ENCODE measurements at regions not wholly inside any gene's neighbourhood (a gene's known extent, or its start where the extent isn't known, plus 50 kb on each side); places are given as distances from the start of the nearest gene placed in this dataset.

DNA sequence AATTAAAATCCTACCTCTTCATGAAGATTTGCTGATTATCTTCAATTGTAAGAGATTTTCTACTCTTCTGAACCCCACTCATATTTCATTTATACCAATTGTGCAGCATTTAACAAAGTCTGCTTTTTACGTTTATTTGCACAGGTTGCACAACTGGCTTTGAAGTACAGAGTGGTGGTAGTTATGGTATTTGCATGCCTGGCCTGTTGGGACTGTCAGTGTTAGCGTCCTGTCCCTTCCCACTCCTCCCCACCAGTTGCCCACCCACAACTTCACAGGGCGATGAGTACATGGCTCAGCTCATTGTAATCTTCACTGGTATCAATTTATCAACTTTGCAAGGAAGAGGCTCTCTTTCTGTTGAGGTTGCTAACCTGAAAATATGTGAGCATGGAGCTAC lies 372.3 kb downstream of the AASDHPPT start:
- no peak for DNase-seq (ENCODE audit: low read depth in 2 of 3, low spot score in 2 of 3)

- no peak for DNase-seq (ENCODE audit: low read depth in 2 of 3, low spot score in 2 of 3)
Observed at GRCh38 chr11:106451228-106451922, 373.9 kb downstream of the AASDHPPT start.

GRCh38 chr11:106456647-106457046 lies 379.2 kb downstream of the AASDHPPT start:
- no peak for DNase-seq (ENCODE audit: low read depth in 2 of 3, low spot score in 2 of 3)

DNA sequence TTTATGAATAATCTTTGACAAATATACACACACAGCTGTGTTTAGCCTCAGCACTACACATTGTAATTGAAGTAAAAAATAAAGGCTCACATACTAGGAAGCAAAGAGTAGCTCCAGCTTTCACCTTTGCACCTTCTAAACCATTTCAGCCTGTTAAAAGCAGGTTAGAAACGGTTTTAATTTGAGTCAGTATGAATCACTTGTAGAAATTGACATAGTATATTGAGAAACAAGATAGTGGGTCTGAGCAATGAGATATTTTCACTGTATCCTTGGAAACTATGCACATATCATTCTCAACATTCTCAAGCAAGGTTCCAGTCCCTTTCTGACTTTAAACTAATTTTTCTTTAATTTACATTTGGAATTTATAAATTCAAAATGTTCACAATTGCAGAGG lies 380.3 kb downstream of the AASDHPPT start:
- no peak for DNase-seq (ENCODE audit: low read depth in 2 of 3, low spot score in 2 of 3)

DNA sequence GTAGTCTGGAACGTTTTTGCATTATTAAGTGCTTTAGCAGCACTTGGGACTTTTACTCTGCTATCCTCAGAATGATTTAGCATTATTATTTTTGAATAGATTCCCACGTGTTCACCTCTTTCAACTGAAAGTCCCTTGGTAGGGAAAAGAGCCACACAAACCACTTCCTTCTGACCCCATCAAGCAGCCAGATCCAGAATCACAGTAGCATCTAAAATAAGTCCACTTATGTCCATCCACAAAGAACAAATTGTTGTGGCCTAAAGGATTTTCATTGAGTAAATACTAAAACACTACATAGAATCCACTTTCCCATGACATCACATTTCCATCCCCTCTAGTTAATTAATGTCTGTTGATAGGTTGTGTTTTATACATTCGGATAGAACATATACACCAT lies 381.7 kb downstream of the AASDHPPT start:
- no peak for DNase-seq (ENCODE audit: low read depth in 2 of 3, low spot score in 2 of 3)

GRCh38 chr11:106461148-106461691 lies 383.8 kb downstream of the AASDHPPT start:
- no peak for DNase-seq (ENCODE audit: low read depth in 2 of 3, low spot score in 2 of 3)

DNA sequence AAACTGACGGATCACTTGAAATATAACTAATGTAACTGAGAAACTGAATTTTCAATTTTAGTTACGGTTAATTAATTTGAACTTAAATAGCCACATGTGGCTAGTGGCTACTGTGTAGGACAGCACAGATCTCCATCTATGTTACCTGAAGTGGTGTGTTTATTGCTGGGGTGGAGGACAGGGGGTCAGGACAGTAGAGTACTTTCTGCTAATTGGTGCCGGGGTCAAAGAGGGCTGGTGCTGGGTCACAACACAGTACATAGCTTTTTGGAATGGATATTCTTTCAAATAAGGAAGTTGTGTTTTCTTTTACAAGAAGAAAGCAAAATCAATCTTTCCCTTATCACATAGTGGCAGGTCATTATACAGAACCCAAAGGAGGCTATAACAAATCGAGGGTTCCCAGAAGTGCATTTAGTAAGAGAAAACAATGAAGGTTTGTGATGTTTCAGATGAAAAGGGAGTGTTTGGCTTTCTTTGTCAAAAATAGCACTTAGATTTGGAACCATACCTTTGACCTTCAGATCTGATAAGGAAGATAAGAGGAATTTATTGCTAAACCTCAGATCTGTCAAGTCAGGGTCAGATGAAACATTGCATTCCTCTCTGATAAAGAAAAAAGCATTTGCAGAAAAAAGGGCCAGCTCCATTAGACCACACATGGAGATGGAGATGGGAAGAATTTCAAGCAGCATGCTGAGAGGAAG lies 384.5 kb downstream of the AASDHPPT start:
- no peak for DNase-seq (ENCODE audit: low read depth in 2 of 3, low spot score in 2 of 3)

DNA sequence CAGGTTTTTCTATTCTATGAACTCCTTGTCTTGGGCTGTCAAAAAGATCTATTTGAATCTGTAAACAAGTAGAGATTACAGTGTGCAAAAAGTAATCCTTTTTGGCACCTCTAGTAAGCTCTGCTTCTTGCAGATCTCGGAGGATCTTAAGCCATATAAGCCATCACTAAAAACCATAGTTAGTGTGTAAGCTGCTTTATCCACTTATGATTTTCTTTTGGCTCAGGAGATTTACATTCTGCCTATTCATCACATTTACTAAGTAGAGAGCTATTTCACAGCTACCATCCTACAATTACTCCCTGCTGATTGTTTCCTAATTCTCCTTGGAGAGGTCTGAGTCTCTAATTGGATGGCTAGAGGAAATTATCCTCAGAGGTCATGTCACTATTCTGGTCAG lies 385.7 kb downstream of the AASDHPPT start:
- DNase-seq (ENCODE audit: low read depth in 2 of 3, low spot score in 2 of 3): no peak

DNA sequence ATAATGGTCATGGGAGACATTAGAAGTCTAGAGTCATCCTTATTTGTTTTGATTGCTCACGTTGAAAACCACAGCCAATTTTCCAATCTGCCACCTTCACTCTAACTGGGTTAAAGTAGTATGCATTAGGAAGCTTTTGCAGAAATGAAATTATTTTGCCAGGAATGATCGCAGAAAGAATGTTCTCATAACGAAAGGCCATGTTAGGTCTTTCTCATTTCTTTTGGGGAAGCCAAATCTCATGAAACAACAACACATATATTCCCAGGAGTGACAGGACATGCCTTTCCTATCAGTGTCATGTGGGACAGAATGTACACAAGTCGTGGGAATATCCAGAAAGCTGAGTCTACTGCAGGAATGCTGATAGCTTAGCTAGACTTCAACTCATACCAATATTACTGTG lies 386.3 kb downstream of the AASDHPPT start:
- DNase-seq (ENCODE audit: low read depth in 2 of 3, low spot score in 2 of 3): no peak

GRCh38 chr11:106464728-106465127 lies 387.3 kb downstream of the AASDHPPT start:
- no peak for DNase-seq (ENCODE audit: low read depth in 2 of 3, low spot score in 2 of 3)

GRCh38 chr11:106466521-106467080 lies 389.1 kb downstream of the AASDHPPT start:
- no peak for DNase-seq (ENCODE audit: low read depth in 2 of 3, low spot score in 2 of 3)

DNA sequence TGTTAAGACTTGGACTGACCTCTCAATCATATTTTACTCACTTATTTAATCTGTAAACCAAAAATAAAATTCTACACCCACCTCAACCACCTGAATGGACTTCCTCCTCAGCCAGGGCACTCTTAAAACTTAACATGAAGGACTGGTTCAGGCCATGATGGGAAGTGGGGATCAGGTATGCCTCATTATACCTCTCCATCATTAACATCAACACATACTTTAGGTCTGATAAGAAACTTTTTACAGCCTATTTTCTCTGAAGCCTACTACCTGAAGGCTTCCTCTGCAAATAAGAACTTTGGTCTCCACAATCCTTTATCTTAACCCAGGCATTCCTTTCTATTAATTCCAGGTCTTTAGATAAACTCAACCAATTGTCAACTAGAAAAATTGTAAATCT lies 390.0 kb downstream of the AASDHPPT start:
- DNase-seq (ENCODE audit: low read depth in 2 of 3, low spot score in 2 of 3): no peak

GRCh38 chr11:106468086-106468485 lies 390.6 kb downstream of the AASDHPPT start:
- no peak for DNase-seq (ENCODE audit: low read depth in 2 of 3, low spot score in 2 of 3)

- DNase-seq (ENCODE audit: low read depth in 2 of 3, low spot score in 2 of 3): no peak
Observed at GRCh38 chr11:106468531-106468930, 391.1 kb downstream of the AASDHPPT start.

GRCh38 chr11:106470230-106470629 lies 392.8 kb downstream of the AASDHPPT start:
- no peak for DNase-seq (ENCODE audit: low read depth in 2 of 3, low spot score in 2 of 3)

DNA sequence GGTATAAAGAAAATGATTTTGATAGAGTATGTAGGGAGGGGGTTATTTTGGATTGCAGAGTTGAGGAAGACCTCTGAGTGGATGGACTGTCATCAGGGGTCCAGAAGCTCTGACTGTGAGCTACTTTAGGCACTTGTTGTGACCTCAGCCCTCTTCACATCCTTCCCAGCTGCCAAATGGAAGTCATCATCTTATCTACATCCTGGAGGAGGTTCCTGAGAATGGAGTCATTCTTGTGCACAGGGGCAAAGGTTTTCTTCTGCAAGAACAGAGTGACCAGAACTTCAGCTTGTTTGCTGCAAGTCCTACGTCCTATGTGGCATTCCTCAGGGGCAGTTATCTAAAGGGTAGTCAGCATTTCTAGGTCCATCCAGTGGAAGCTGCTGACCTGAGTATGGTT lies 393.8 kb downstream of the AASDHPPT start:
- no peak for DNase-seq (ENCODE audit: low read depth in 2 of 3, low spot score in 2 of 3)

- DNase-seq (ENCODE audit: low read depth in 2 of 3, low spot score in 2 of 3): no peak
Observed at GRCh38 chr11:106473089-106473722, 395.7 kb downstream of the AASDHPPT start.

DNA sequence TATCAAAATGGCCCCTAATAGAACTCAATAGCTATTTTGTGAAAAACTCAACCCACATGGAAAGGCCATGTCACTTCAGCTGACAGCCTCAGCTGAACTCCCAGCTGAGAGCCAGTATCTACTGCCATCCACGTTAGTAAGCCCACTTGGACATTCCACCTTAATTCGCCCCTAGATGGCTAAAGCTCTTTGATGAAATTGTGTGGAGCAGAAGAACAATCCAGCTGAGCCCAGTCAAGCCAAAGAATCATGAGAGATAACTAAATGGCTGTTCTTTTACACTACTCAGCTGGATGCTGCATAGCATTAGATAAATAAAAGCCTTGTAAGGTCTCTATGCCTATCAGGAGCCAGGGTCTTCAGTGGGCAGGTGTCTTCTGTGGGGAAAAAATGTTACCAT lies 396.8 kb downstream of the AASDHPPT start:
- no peak for DNase-seq (ENCODE audit: low read depth in 2 of 3, low spot score in 2 of 3)

- DNase-seq (ENCODE audit: low read depth in 2 of 3, low spot score in 2 of 3): no peak
Observed at GRCh38 chr11:106475181-106475580, 397.7 kb downstream of the AASDHPPT start.

- DNase-seq (ENCODE audit: low read depth in 2 of 3, low spot score in 2 of 3): no peak
Observed at GRCh38 chr11:106477776-106478175, 400.3 kb downstream of the AASDHPPT start.

DNA sequence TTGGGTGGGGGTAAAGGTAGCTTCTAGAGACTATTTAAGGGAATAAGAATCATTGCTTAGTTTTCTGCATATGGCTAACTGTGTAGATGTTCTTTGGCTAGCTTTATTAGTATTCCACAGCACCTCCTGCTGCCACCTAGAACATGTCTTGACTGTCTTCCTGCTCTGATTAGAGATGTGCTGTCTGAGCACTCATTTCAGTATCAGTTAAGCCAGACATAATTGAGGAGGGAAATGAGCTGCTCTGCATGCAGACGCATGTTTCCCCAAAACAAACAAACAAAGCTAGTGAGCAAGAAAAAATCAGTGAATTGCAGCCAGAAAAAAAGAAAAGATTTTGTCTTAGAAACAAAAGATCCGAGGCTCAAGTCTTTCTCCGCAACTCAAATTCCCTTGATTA lies 402.2 kb downstream of the AASDHPPT start:
- no peak for DNase-seq (ENCODE audit: low read depth in 2 of 3, low spot score in 2 of 3)

All from hematopoietic multipotent progenitor cell (in vitro differentiated cells).